ENCODE measurements at regions not wholly inside any gene's neighbourhood (a gene's known extent, or its start where the extent isn't known, plus 50 kb on each side); places are given as distances from the start of the nearest gene placed in this dataset.

- CTCF ChIA-PET, result interaction anchor here (1.0 kb wide), 1 partner anchor 9 kb away, joined by 3 read pairs; no protein-coding TSS in a partner anchor
- no peak for DNase-seq (ENCODE audit: extremely low spot score)
- POLR2A ChIA-PET, result no interaction called here
- TF ChIP-seq CTCF (IDR thresholded peaks at IDR 0.05; ENCODE audit: control extremely low read depth, extremely low read depth, low read depth, missing control alignments), result no peak
Measured at GRCh38 chr2:220999356-220999755, 572.7 kb downstream of the EPHA4 start.

- ChIA-PET POLR2A (no interaction called here), CTCF (no interaction called here)
- no peak for DNase-seq (ENCODE audit: extremely low spot score)
- no peak for TF ChIP-seq CTCF (IDR thresholded peaks at IDR 0.05; ENCODE audit: control extremely low read depth, extremely low read depth, low read depth, missing control alignments)
Measured at GRCh38 chr2:221001381-221001801, 570.7 kb downstream of the EPHA4 start.

- ChIA-PET CTCF (no interaction called here), POLR2A (no interaction called here)
- DNase-seq (ENCODE audit: extremely low spot score), result no peak
- no peak for TF ChIP-seq CTCF (IDR thresholded peaks at IDR 0.05; ENCODE audit: control extremely low read depth, extremely low read depth, low read depth, missing control alignments)
Measured at GRCh38 chr2:221002101-221002685, 569.9 kb downstream of the EPHA4 start.

- no peak for TF ChIP-seq CTCF (IDR thresholded peaks at IDR 0.05; ENCODE audit: control extremely low read depth, extremely low read depth, low read depth, missing control alignments)
- CTCF ChIA-PET, result no interaction called here
- POLR2A ChIA-PET, result no interaction called here
- no peak for DNase-seq (ENCODE audit: extremely low spot score)
Measured at GRCh38 chr2:221005338-221005737, 566.8 kb downstream of the EPHA4 start.

- no peak for TF ChIP-seq CTCF (IDR thresholded peaks at IDR 0.05; ENCODE audit: control extremely low read depth, extremely low read depth, low read depth, missing control alignments)
- ChIA-PET CTCF (no interaction called here), POLR2A (no interaction called here)
- no peak for DNase-seq (ENCODE audit: extremely low spot score)
Measured at GRCh38 chr2:221006084-221006483, 566.0 kb downstream of the EPHA4 start.

- TF ChIP-seq CTCF (IDR thresholded peaks at IDR 0.05; ENCODE audit: control extremely low read depth, extremely low read depth, low read depth, missing control alignments), result no peak
- no peak for DNase-seq (ENCODE audit: extremely low spot score)
- ChIA-PET CTCF (no interaction called here), POLR2A (no interaction called here)
Measured at GRCh38 chr2:221016551-221016950, 555.6 kb downstream of the EPHA4 start.

GRCh38 chr2:221018262-221018661, 553.8 kb downstream of the EPHA4 start:
- DNase-seq (ENCODE audit: extremely low spot score), result no peak
- ChIA-PET POLR2A (no interaction called here), CTCF (no interaction called here)
- no peak for TF ChIP-seq CTCF (IDR thresholded peaks at IDR 0.05; ENCODE audit: control extremely low read depth, extremely low read depth, low read depth, missing control alignments)

Measured in GM10248 (cell line).